Chondrocyte (in vitro differentiated cells): ENCODE measurements at regions not wholly inside any gene's neighbourhood (a gene's known extent, or its start where the extent isn't known, plus 50 kb on each side); places are given as distances from the start of the nearest gene placed in this dataset.

Experiments
- DNase-seq: peaks from one replicate; pipeline ENCODE4 v3.0.0; 2021; ENCODE audit warnings: mixed read lengths, low spot score
- H3K27ac Mint-ChIP-seq: one replicate; pipeline ENCODE4 v1.8.0; 2021; ENCODE audit warnings: mild to moderate bottlenecking, moderate library complexity, mixed read lengths; ENCODE audit not compliant: unreplicated experiment
- H3K27me3 Mint-ChIP-seq: 2 replicates; pipeline ENCODE4 v1.8.0; 2021; ENCODE audit warnings: low read depth, mixed read lengths
- H3K36me3 Mint-ChIP-seq: 2 replicates; pipeline ENCODE4 v1.8.0; 2021; ENCODE audit warnings: low read depth, mixed read lengths
- H3K4me1 Mint-ChIP-seq: 2 replicates; pipeline ENCODE4 v1.8.0; 2021; ENCODE audit warnings: low read depth, mild to moderate bottlenecking, mixed read lengths
- H3K4me3 Mint-ChIP-seq: one replicate; pipeline ENCODE4 v1.8.0; 2021; ENCODE audit warnings: mild to moderate bottlenecking, moderate library complexity, mixed read lengths; ENCODE audit not compliant: unreplicated experiment
- H3K9me3 Mint-ChIP-seq: 2 replicates; pipeline ENCODE4 v1.8.0; 2021; ENCODE audit warnings: low read depth, mixed read lengths
- TF ChIP-seq, protein P1 (sequence below): fragments of 200-600 bp; sonication (generic); IDR thresholded peaks from 2 replicates; pipeline ENCODE4 v1.5.0; 2021; ENCODE audit warnings: antibody characterized with exemption, mild to moderate bottlenecking, moderate library complexity

DNA sequence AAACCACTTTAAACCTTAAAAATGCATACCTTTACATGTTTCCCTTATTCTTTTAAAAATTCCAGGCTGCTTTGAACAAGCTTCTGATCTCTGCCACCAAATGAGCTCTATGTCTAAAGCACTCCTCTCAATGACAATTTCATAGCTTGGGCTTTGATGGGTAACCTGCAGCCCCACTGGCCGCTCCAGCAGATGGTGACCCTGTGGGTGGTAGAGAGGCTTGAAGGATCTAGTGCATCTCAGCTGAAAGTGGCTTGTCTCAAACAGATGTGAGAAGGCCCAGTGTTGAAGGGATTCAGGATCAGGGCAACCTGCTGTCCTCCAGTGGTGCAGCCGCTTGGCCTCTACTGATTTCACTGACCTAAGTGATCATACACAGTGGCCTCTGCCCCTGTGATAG is 84.7 kb upstream of the IRF2BP2 start:
- H3K27me3 Mint-ChIP-seq, result no peaks in the 10 kb centered on the region
- H3K27ac Mint-ChIP-seq, result no peak overlapping the region
- H3K4me3 Mint-ChIP-seq, result no peak overlapping the region
- no peak for DNase-seq
- H3K9me3 Mint-ChIP-seq, result no peaks in the 10 kb centered on the region
- TF ChIP-seq, protein P1, sequence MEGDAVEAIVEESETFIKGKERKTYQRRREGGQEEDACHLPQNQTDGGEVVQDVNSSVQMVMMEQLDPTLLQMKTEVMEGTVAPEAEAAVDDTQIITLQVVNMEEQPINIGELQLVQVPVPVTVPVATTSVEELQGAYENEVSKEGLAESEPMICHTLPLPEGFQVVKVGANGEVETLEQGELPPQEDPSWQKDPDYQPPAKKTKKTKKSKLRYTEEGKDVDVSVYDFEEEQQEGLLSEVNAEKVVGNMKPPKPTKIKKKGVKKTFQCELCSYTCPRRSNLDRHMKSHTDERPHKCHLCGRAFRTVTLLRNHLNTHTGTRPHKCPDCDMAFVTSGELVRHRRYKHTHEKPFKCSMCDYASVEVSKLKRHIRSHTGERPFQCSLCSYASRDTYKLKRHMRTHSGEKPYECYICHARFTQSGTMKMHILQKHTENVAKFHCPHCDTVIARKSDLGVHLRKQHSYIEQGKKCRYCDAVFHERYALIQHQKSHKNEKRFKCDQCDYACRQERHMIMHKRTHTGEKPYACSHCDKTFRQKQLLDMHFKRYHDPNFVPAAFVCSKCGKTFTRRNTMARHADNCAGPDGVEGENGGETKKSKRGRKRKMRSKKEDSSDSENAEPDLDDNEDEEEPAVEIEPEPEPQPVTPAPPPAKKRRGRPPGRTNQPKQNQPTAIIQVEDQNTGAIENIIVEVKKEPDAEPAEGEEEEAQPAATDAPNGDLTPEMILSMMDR, result no peak
- H3K36me3 Mint-ChIP-seq, result no peaks in the 10 kb centered on the region
- peaks cover 1% of the 10 kb centered on the region for H3K4me1 Mint-ChIP-seq

DNA sequence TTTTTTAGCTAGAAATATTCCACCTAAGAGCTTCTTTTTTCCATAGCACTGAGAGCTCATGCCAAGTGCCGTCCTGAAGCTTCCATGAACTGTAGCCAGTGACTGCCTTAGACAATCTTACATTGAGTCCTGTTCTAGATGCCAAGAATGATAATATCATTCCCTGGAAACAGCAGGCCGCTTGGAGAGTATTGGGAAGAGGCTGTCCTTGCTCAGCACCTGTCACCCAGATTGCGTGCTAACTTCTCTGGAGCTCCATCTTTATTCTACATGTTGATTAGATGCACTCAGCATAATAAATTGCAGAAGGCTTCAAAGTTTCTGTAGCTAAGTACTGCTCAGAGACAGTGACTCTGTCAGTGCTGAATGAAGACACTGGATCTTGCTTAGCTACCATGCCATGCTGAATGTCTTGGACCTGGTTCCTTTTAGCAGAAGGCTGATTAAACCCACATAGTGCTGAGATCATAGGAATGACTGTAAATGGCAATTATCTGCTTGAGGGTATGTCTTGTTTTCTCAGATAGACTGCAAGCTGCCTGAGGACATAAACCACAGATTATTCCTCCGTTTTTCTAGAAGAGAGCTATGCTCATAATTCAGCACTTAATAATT is 83.1 kb upstream of the IRF2BP2 start:
- no peaks in the 10 kb centered on the region for H3K4me1 Mint-ChIP-seq
- no peaks in the 10 kb centered on the region for H3K9me3 Mint-ChIP-seq
- TF ChIP-seq, protein P1, result no peak
- no peaks in the 10 kb centered on the region for H3K27me3 Mint-ChIP-seq
- DNase-seq, result no peak
- no peak overlapping the region for H3K27ac Mint-ChIP-seq
- H3K36me3 Mint-ChIP-seq, result no peaks in the 10 kb centered on the region
- H3K4me3 Mint-ChIP-seq, result no peak overlapping the region

DNA sequence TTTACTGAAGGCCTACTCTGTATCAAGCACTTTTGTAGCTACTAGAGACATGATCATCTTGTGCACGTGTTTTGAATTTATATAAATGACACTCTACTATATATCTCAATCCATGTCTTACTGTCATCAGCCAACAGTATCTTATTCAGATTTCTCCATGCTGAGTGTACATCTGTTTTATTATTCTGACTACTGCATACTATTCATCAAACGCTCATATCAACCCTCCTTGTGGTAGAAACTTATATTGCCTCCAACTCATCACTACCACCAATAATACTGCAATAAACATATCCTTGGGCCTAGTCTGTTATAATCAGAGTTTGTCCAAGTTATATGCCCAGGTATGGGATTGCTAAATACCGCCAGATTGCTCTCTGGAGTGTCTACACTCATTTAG is 81.6 kb upstream of the IRF2BP2 start:
- TF ChIP-seq, protein P1, result peak; percentile 41
- no peak for DNase-seq
- Mint-ChIP-seq H3K27me3 (no peaks in the 10 kb centered on the region), H3K36me3 (no peaks in the 10 kb centered on the region), H3K9me3 (no peaks in the 10 kb centered on the region), H3K4me1 (peaks cover 7% of the 10 kb centered on the region), H3K27ac (no peak overlapping the region), H3K4me3 (no peak overlapping the region)

DNA sequence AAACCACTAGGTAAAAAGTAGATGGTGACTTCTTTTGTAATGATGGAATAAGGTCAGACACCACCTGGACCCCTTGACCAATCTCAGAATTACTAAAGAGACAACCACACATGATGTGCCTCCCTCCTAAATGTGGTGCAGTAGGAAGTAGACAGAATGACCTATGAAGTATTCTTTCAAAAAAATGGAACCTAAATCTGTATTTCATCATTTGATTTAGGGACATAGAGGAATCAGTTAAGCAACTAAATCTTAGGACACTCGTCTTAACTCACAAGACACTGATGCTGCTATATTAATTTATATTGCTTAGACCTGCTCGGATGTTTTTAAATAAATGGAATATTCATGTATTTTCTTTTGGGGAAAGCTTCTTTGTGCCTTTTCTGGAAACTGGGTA is 80.9 kb upstream of the IRF2BP2 start:
- TF ChIP-seq, protein P1, result no peak
- H3K4me1 Mint-ChIP-seq, result peaks cover 7% of the 10 kb centered on the region
- no peak overlapping the region for H3K27ac Mint-ChIP-seq
- DNase-seq, result no peak
- H3K9me3 Mint-ChIP-seq, result peaks cover 4% of the 10 kb centered on the region
- H3K36me3 Mint-ChIP-seq, result peaks cover 1% of the 10 kb centered on the region
- H3K4me3 Mint-ChIP-seq, result no peak overlapping the region
- no peaks in the 10 kb centered on the region for H3K27me3 Mint-ChIP-seq

DNA sequence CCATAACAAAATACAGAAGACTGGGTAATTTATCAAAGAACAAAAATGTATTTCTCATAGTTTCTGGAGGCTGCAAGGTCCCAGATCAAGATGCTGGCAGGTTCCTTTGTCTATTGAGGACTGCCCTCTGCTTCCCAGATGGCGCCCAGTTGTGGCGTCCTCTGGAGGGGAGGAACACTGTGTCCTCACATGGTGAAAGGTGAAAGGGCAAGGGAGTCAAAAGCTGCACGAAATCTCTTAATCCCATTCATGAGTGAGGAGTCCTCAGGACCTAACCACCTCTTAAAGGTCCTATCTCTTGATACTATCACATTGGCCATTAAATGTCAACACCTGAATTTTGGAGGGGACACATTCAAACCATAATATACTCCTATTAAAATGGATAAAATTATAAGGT is 79.3 kb upstream of the IRF2BP2 start:
- Mint-ChIP-seq H3K4me1 (peaks cover 10% of the 10 kb centered on the region), H3K4me3 (no peak overlapping the region), H3K9me3 (peaks cover 9% of the 10 kb centered on the region), H3K36me3 (peaks cover 4% of the 10 kb centered on the region), H3K27ac (no peak overlapping the region), H3K27me3 (no peaks in the 10 kb centered on the region)
- DNase-seq, result no peak
- TF ChIP-seq, protein P1, result no peak
